GM13976 (cell line): ENCODE measurements at regions not wholly inside any gene's neighbourhood (a gene's known extent, or its start where the extent isn't known, plus 50 kb on each side); places are given as distances from the start of the nearest gene placed in this dataset.

Source experiments
- DNase-seq: peaks from one replicate; pipeline ENCODE4 v3.0.0; 2012; ENCODE audit warnings: low spot score
- CTCF ChIP-seq: IDR thresholded peaks from 2 replicates; pipeline ENCODE4 v1.5.1; 2012; ENCODE audit warnings: borderline replicate concordance, mild to moderate bottlenecking; ENCODE audit not compliant: insufficient read depth; ENCODE audit errors: extremely low read depth, missing control alignments, control extremely low read depth
- in situ Hi-C: fragments of 300-500 bp; cut with MboI; formaldehyde crosslinking; loops from one replicate; pipeline ENCODE4 v1.12.0; 2022; ENCODE audit warnings: low sequenced_read_pairs, mixed read lengths, inconsistent platforms; ENCODE audit not compliant: unreplicated experiment

DNA sequence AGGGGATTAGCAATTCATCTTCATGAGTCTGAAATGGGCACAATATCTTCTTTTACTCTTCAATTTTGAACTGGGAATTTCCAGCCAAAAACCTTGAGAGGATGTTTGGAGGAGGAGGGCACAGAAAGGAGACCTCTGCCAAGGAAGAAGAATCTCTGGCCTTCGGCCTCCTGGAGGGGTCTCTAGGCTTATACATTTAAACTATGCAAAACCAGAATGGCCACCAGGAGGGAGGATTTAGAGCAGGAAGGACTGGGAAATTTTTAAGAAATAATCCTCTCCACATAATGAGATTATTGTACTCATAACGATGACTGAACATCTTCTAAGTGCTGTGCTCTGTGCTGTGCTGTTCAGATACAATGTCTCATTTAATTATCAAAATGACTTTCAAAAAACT lies 325.9 kb downstream of the NDFIP2 start:
- no peak for DNase-seq
- TF ChIP-seq CTCF: no peak
- in situ Hi-C loops: no loop called here

DNA sequence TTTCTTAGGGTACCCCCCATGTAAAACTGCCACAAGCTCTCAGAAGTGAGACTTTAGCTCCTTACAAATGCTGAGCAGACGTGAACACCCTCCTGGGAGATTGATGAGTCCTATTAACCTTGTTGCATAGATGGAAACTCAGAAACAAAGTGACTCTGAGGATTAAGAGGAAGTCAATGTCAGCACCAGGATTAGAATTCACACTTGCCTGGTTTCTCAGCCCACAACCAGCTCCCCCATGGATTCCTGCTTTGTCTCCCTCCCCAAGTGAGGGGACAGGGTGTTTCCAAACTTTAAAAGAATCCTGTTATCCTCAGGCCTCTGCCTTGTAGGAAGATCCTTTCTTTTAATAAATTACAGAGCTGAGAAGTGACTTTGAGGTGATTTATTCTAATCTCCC lies 324.4 kb downstream of the NDFIP2 start:
- no peak for DNase-seq
- in situ Hi-C loops: no loop called here
- TF ChIP-seq CTCF: no peak

GRCh38 chr13:79803989-79804388 lies 323.0 kb downstream of the NDFIP2 start:
- in situ Hi-C loops: no loop called here
- no peak for DNase-seq
- no peak for TF ChIP-seq CTCF

DNA sequence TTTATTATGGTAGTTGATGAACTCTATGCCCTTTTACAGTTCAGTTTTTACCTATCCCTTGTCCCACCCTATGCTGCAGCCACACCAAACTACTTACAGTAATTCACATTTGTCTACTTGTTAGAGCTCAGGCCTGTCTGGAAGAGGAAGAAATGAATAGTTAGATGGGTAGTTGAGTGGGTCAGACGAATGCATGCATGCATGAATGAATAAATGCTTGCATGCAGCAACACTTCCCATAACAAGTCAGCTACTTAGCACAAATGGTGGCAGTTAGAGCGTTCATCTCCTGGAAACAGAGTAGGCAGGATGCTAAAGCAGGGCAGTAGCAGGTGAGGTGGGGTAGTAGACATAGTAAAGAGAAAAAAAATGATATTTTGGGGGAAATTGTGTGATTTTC lies 322.3 kb downstream of the NDFIP2 start:
- in situ Hi-C loops: no loop called here
- no peak for DNase-seq
- TF ChIP-seq CTCF: no peak

GRCh38 chr13:79802389-79803085 lies 321.6 kb downstream of the NDFIP2 start:
- in situ Hi-C loops: no loop called here
- TF ChIP-seq CTCF: no peak
- DNase-seq: no peak

- no peak for DNase-seq
- TF ChIP-seq CTCF: no peak
- in situ Hi-C loops: loop anchor here (25.0 kb wide), 1 partner anchor 563 kb away; no protein-coding TSS in a partner anchor
Observed at GRCh38 chr13:79799059-79799867, 318.3 kb downstream of the NDFIP2 start.

DNA sequence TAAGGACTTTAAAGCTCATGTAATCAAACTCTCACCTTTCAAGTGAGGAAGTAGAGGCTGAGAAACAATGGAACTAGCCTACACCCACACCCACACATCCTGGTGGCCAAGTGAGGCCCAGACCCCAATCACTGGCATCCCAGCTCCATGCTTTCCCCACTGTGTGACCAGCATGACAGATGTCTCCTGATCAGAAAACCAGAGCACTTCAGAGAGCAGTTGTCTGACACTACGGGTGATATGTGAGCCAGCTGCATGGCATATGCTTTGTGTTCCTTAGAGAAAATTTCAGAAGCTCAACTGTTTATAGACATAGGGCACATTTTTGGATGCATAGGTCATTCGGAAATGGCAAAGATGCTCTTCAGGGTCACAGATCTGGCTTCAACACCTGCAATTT lies 315.2 kb downstream of the NDFIP2 start:
- in situ Hi-C loops: loop anchor here (25.0 kb wide), 1 partner anchor 566 kb away; no protein-coding TSS in a partner anchor
- no peak for DNase-seq
- TF ChIP-seq CTCF: no peak
